ENCODE measurements at regions not wholly inside any gene's neighbourhood (a gene's known extent, or its start where the extent isn't known, plus 50 kb on each side); places are given as distances from the start of the nearest gene placed in this dataset.
"Not testable (repeated sequence)": the region's sequence is repeated elsewhere in the genome, so short reads cannot be mapped to it uniquely, and the experiment has no call there.

DNA sequence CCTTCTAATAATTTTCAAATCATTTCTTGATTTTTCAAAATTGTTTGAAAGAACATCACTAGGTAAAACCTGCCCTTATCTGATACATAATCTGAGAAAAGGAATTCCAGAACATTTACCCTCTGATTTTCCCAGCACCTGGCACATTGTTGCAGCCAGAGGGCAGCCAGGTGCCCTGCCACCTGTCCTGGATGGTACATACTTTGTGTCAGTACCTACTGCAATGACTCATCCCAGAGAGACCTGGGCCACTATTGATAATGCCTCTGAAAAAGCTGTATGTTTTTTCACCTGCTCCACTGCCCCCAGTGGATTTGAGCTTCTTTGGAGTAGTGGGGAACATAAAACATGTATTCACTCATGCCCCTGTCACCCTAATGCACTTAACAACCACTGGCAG is 648.9 kb upstream of the GBE1 start:
- DNase-seq (ENCODE audit: low read depth, low spot score): no peak

DNA sequence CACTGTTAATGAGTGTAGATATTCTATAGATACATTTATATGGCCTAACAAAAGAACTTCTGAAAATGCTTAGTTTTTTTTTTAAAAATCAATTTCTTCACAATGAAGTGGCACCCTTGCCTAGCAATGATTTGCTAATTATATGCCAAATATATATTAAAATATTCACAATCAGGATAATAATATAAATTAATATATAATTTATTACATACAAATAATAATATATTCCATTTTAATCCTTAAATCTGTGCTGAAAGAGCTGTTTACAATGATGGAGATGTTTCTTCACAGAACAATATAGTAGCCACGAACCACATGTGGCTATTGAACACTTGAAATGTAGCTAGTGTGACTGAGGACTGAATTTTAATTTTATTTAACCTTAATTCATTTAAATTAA is 648.4 kb upstream of the GBE1 start:
- no peak for DNase-seq (ENCODE audit: low read depth, low spot score)

DNA sequence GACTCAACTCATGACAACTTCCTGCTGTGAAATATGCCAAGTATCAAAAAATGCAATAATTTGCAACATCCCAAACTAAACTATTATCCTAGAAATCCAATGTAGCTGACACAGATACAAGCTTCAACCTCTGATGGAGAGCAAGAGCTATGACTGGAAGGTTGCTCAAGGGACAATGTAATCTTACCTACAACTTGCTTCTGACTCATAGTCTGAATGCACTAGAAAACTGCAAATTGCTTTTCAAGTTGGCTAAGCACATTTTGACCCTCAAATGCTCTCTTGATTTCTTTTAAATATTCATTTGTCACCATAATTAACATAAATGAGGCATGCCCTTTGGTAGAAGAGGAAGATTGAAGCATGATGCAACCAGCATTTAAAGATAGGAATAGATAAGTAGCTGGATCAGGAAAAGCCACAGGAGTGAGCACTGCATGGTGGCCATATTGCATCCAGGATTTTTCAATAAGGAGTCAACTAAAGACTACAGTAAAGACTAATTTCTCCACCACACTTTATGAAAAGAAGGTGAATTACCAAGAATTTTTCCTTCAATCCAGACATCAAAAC is 630.8 kb upstream of the GBE1 start:
- no peak for DNase-seq (ENCODE audit: low read depth, low spot score)

DNA sequence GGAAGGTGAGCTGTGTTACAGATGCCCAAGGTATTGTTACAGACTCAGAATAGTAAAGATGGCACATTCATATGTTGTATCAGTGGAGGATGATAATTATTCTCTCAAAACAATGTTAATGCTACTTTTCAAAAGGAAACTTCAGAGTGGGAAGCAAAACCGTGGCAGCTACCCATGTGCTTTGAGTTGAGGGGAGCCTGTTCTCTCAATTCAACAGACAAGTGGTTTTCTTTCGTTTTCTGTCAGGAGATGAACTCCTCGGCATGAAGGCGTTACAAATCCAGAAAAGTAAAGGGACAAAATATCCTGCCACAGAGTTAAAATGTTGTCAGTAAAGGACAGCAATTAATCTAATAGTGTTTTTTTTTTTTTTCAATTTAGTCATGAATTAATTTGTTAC is 629.4 kb upstream of the GBE1 start:
- DNase-seq (ENCODE audit: low read depth, low spot score): no peak

DNA sequence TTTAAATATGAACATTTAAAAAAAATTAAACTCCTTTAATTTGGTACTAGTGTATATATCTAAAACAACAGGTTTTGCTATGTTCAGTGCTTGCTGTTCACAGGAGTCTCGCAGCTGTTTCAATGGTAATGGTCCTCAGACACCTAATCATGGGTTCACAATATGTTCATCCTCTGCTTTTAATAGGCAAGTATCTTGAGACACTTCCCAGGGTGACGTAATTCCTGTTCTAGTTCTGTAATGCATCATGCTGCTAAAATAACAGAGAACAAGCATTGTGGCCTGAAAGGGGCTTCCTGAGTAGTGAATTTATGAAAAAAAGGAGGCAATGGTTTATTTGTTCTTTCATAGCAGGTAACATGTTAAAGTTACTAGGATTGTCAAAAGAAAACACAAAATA is 625.2 kb upstream of the GBE1 start:
- no peak for DNase-seq (ENCODE audit: low read depth, low spot score)

- no peak for DNase-seq (ENCODE audit: low read depth, low spot score)
These were observed 622.7 kb upstream of the GBE1 start for GRCh38 chr3:82384181-82384580.

GRCh38 chr3:82382831-82383230 is 621.4 kb upstream of the GBE1 start:
- DNase-seq (ENCODE audit: low read depth, low spot score): no peak

DNA sequence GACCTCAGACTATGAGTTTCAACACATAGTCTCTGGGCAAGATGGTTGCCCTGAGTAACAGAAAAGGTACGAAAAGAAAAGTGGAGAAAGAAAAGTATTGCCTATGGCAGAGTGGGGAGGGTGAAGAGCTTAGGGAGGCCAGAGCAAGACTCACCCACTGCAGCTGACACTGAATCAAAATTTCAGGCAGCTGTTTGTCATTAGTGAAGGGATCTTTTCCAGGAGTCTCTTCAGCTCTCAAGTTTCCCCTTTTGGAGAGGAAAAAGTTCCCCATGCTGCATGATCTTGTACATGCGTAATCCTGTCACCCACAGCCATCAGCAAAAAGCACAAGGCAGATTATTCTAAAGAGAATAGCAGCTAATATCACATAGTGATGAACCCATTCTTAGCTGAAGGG is 616.9 kb upstream of the GBE1 start:
- no peak for DNase-seq (ENCODE audit: low read depth, low spot score)

GRCh38 chr3:82376883-82377282 is 615.4 kb upstream of the GBE1 start:
- DNase-seq (ENCODE audit: low read depth, low spot score): no peak

DNA sequence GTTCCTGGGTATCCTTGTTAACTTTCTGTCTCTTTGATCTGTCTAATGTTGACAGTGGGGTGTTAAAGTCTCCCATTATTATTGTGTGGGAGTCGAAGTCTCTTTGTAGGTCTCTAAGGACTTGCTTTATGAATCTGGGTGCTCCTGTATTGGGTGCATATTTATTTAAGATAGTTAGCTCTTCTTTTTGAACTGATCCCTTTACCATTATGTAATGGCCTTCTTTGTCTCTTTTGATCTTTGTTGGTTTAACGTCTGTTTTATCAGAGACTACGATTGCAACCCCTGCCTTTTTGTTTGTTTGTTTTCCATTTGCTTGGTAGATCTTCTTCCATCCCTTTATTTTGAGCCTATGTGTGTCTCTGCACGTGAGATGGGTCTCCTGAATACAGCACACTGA is 612.4 kb upstream of the GBE1 start:
- not testable (repeated sequence) for DNase-seq (ENCODE audit: low read depth, low spot score)

DNA sequence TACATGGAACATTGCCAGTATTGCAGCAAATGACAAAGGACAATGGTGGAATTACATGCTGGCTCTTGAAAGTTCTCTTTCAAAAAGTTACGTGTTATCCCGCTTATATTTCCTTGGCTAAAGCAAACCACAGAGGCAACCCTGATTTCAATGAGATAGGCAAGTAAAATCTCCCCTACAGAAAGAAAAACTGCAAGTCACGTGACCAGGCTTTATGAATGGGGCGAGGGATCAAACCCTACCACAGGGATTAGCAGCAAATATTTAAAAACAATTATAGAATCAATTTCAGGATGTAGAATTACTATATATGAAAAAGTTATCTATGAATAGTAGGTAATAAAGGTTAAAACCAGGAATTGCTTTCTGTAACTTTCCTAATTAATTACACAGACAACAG is 603.4 kb upstream of the GBE1 start:
- DNase-seq (ENCODE audit: low read depth, low spot score): no peak

GRCh38 chr3:82363131-82363530 is 601.7 kb upstream of the GBE1 start:
- no peak for DNase-seq (ENCODE audit: low read depth, low spot score)

- no peak for DNase-seq (ENCODE audit: low read depth, low spot score)
These were observed 593.8 kb upstream of the GBE1 start for GRCh38 chr3:82355228-82355627.

DNA sequence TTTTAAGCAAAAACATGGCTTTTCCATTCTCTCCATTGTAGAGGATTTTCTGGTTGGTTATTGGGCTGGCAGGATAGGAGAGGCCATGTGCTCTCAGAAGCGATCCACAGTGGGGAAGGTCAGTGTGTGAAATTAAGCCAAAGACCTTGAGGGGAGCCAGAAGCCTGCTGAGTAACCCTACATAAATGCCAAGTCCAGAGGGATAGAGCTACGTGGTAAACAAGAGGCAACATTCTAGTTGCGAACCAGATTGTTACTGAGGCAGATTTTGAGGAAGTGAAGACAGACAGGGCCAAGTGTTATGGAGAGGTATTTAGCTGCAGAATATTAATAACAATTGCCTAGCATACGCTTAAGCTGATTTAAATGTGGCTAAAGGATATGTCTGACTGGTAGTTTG is 592.8 kb upstream of the GBE1 start:
- DNase-seq (ENCODE audit: low read depth, low spot score): no peak

- DNase-seq (ENCODE audit: low read depth, low spot score): no peak
These were observed 592.1 kb upstream of the GBE1 start for GRCh38 chr3:82353306-82354171.

- no peak for DNase-seq (ENCODE audit: low read depth, low spot score)
These were observed 586.1 kb upstream of the GBE1 start for GRCh38 chr3:82347585-82347984.

DNA sequence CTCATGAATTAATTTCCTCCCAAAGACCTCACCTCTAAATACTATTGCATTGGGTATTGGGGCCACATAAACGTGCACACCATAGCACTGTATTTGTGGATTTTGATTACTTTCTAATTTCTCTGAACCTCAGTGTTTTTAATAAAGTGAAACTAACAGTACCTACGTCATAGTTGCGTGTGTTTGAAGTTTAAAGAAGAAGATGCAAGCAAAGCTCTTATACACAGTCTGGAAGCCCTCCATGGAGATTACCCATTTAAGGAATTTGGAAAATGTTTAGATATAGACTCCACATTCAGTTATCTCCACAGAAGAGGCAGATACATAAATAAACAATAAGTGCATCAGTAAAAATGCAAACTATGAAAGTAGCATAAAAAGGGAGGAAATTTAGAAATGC is 581.1 kb upstream of the GBE1 start:
- no peak for DNase-seq (ENCODE audit: low read depth, low spot score)

GRCh38 chr3:82329300-82329699 is 567.9 kb upstream of the GBE1 start:
- DNase-seq (ENCODE audit: low read depth, low spot score): no peak

DNA sequence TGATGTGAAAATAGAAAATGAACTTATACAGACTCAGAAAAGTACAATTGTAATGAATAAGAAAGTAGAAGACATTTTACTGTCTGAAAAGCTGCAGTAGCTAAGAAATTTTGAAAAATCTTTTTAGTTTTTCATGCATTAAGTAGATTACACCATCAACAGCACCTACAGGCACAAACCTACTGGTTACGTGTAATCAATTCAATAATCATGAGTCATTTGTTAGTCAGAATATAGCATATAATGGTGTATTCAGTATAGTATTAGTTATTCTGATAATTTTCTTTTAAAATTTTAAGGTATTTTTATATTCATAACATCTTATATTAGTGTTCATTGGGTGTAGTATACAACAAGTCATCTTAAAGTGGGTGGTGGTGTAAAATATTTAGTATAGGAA is 550.5 kb upstream of the GBE1 start:
- DNase-seq (ENCODE audit: low read depth, low spot score): no peak

GRCh38 chr3:82308755-82309154 is 547.3 kb upstream of the GBE1 start:
- no peak for DNase-seq (ENCODE audit: low read depth, low spot score)

DNA sequence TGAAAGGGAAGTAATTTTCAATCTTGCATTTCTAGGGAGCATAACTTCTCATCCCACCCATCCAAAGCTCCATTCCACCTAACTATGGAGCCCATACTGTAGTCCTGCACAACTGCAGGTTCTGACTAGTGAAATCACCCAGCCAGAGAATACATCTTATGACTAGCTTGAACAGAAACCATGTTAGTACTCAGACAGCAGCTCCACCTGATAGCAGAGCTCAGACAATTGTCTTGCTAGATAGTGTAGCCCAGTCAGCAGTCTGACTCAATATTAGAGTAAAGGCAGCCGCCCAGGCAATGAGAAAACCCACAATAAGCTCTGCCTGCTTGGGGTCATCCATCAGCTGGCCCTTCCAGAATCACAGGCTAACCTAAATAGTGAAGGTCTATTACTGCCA is 544.7 kb upstream of the GBE1 start:
- DNase-seq (ENCODE audit: low read depth, low spot score): no peak

DNA sequence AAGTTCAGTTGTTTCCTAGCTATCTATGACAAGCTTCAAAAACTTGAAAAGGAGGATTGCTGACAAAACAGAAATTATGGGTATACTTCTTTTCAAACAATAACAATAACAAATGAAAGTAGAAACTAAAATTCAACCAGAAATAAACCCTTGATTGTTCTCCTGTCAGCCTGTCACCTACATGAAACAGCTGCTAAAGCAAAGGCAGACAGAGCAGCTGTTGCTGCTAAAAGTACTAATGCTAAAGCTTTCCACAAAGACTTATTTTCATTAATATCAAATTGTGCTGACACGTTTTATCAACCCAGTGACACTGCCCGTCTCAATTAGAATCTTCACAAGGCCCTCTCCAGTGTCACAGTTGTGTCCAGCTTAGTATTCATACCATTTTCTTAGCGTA is 533.2 kb upstream of the GBE1 start:
- DNase-seq (ENCODE audit: low read depth, low spot score): no peak

DNA sequence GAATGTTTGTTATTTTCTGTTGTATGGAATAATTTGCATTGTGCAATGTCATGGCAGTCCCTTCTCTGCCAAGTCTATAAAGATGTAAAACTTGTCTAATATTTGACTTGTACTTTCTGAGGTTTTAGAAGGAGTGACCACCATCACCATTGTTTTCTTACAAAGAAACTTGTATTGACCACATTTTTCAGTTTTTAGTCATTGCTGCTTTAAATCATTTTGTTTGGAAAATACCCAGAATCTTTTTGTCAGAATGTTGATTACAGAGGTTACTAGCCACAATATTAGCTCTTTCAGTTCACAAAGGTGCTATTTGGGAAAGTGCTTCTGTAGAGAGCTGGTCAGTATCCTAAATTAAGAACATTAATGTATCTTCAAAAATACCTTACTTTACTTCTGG is 532.4 kb upstream of the GBE1 start:
- no peak for DNase-seq (ENCODE audit: low read depth, low spot score)

- DNase-seq (ENCODE audit: low read depth, low spot score): no peak
These were observed 532.0 kb upstream of the GBE1 start for GRCh38 chr3:82293435-82293834.

Measured in ELF-1 (cell line).